T-helper 1 cell treated with Interleukin-12 subunit alpha and Interleukin-12 subunit beta and Interleukin-4 antibody, amounts not matched to agents 30 μg/mL and 1 μg/mL, for 36 hours (primary cell): ENCODE measurements at regions not wholly inside any gene's neighbourhood (a gene's known extent, or its start where the extent isn't known, plus 50 kb on each side); places are given as distances from the start of the nearest gene placed in this dataset.
"Not testable (repeated sequence)": the region's sequence is repeated elsewhere in the genome, so short reads cannot be mapped to it uniquely, and the experiment has no call there.

ENCODE experiments used
- H3K27ac Mint-ChIP-seq: one replicate; pipeline ENCODE4 v1.8.0; 2021; ENCODE audit warnings: mild to moderate bottlenecking, mixed read lengths
- H3K27me3 Mint-ChIP-seq: one replicate; pipeline ENCODE4 v1.8.0; 2021; ENCODE audit warnings: low read depth, mixed read lengths
- H3K36me3 Mint-ChIP-seq: one replicate; pipeline ENCODE4 v1.8.0; 2021; ENCODE audit warnings: low read depth, mixed read lengths
- H3K4me1 Mint-ChIP-seq: one replicate; pipeline ENCODE4 v1.8.0; 2021; ENCODE audit warnings: low read depth, mixed read lengths
- H3K4me3 Mint-ChIP-seq: one replicate; pipeline ENCODE4 v1.8.0; 2021; ENCODE audit warnings: mild to moderate bottlenecking, moderate library complexity, mixed read lengths
- H3K9me3 Mint-ChIP-seq: one replicate; pipeline ENCODE4 v1.8.0; 2021; ENCODE audit warnings: mixed read lengths

- H3K9me3 Mint-ChIP-seq, H3K4me1 Mint-ChIP-seq, H3K27me3 Mint-ChIP-seq, H3K27ac Mint-ChIP-seq, H3K36me3 Mint-ChIP-seq, H3K4me3 Mint-ChIP-seq: not testable (repeated sequence)
These were observed 92.4 kb downstream of the OTOP1 start for GRCh38 chr4:4134368-4134767.

- not testable (repeated sequence) for H3K4me3 Mint-ChIP-seq, H3K36me3 Mint-ChIP-seq, H3K4me1 Mint-ChIP-seq, H3K27me3 Mint-ChIP-seq, H3K9me3 Mint-ChIP-seq, H3K27ac Mint-ChIP-seq
These were observed 90.1 kb downstream of the OTOP1 start for GRCh38 chr4:4136621-4137020.
